OCI-LY3 (cell line): ENCODE measurements at regions not wholly inside any gene's neighbourhood (a gene's known extent, or its start where the extent isn't known, plus 50 kb on each side); places are given as distances from the start of the nearest gene placed in this dataset.

ENCODE experiments used
- H2AFZ ChIP-seq: fragments of 200-600, 300-600 bp; shearing (Covaris generic); 2 replicates; pipeline ENCODE4 v1.6.0; 2014; ENCODE audit warnings: antibody characterized with exemption, low read depth, low read length
- H3K27ac ChIP-seq: fragments of 200-600, 300-600 bp; sonication (generic); 2 replicates; pipeline ENCODE4 v1.5.1; 2014; ENCODE audit warnings: mild to moderate bottlenecking, low read length, moderate library complexity, mixed read lengths
- H3K27me3 ChIP-seq: fragments of 200-600, 300-600 bp; sonication (generic); 2 replicates; pipeline ENCODE4 v1.6.1; 2014; ENCODE audit warnings: low read depth, low read length, mixed read lengths
- H3K36me3 ChIP-seq: fragments of 200-600, 300-600 bp; sonication (generic); replicated peaks from 2 replicates; pipeline ENCODE3; 2014; ENCODE audit warnings: low read depth, low read length, mixed read lengths
- H3K4me1 ChIP-seq: fragments of 300-600, 200-600 bp; sonication (generic); 2 replicates; pipeline ENCODE4 v1.6.1; 2014; ENCODE audit warnings: low read length, mixed read lengths
- H3K4me2 ChIP-seq: fragments of 200-600, 300-600 bp; sonication (generic); 2 replicates; pipeline ENCODE4 v1.6.1; 2014; ENCODE audit warnings: low read length, mixed read lengths
- H3K4me3 ChIP-seq: fragments of 300-600, 200-600 bp; sonication (generic); 2 replicates; pipeline ENCODE4 v1.5.1; 2014; ENCODE audit warnings: antibody characterized with exemption, mild to moderate bottlenecking, low read length, moderate library complexity
- H3K79me2 ChIP-seq: fragments of 300-600, 200-600 bp; shearing (Covaris generic); 2 replicates; pipeline ENCODE4 v1.6.1; 2014; ENCODE audit warnings: mild to moderate bottlenecking, low read length, mixed read lengths
- H3K9ac ChIP-seq: fragments of 300-600, 200-600 bp; shearing (Covaris generic); 2 replicates; pipeline ENCODE4 v1.6.0; 2014; ENCODE audit warnings: mild to moderate bottlenecking, low read length, moderate library complexity
- H3K9me3 ChIP-seq: fragments of 200-600, 300-600 bp; shearing (Covaris generic); 2 replicates; pipeline ENCODE4 v1.6.1; 2014; ENCODE audit warnings: low read length, mixed read lengths; ENCODE audit not compliant: insufficient read depth
- H4K20me1 ChIP-seq: fragments of 200-600, 300-600 bp; sonication (generic); 2 replicates; pipeline ENCODE4 v1.6.1; 2016; ENCODE audit warnings: low read length, mixed read lengths; ENCODE audit not compliant: insufficient read depth
- EZH2phosphoT487 ChIP-seq: fragments of 200-600 bp; shearing (Covaris generic); IDR thresholded peaks from 2 replicates; pipeline ENCODE4 v1.6.1; 2018; ENCODE audit warnings: antibody characterized with exemption, mixed run types, low read depth
- TF ChIP-seq, protein P1 (sequence below): fragments of 200-600, 300-600 bp; sonication (generic); IDR thresholded peaks from 2 replicates; pipeline ENCODE4 v1.5.1; 2014; ENCODE audit warnings: antibody characterized with exemption, low read length, low read depth

DNA sequence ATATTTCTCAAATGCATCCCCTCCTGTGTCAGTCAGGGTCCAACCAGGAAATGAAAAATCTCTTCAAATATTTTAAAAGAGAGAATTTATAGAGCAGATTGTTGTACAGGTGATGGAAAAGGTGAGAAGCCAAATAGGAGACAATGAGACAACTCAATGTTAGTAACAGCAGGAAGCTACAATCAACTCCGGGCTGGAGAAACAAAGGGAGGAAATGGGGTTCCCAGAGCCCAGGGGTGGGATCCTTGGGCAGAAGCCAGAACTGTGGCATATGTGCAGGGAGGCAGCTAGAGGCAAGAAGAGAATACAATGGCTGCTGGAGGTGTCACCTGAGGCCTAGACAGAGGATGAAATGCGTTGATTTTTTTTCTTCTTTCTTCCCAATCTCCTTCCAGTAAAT lies 361.8 kb upstream of the ACTBL2 start:
- Histone ChIP-seq H3K4me2 (no peak overlapping the region), H2AFZ (no peak overlapping the region), H3K27ac (no peak overlapping the region), H3K27me3 (no peaks in the 10 kb centered on the region), H3K4me3 (no peak overlapping the region), H3K4me1 (no peaks in the 10 kb centered on the region), H3K9me3 (no peaks in the 10 kb centered on the region), H4K20me1 (no peaks in the 10 kb centered on the region), H3K36me3 (no peaks in the 10 kb centered on the region), H3K79me2 (no peaks in the 10 kb centered on the region), H3K9ac (no peak overlapping the region)
- no peak for TF ChIP-seq EZH2phosphoT487
- TF ChIP-seq, protein P1, sequence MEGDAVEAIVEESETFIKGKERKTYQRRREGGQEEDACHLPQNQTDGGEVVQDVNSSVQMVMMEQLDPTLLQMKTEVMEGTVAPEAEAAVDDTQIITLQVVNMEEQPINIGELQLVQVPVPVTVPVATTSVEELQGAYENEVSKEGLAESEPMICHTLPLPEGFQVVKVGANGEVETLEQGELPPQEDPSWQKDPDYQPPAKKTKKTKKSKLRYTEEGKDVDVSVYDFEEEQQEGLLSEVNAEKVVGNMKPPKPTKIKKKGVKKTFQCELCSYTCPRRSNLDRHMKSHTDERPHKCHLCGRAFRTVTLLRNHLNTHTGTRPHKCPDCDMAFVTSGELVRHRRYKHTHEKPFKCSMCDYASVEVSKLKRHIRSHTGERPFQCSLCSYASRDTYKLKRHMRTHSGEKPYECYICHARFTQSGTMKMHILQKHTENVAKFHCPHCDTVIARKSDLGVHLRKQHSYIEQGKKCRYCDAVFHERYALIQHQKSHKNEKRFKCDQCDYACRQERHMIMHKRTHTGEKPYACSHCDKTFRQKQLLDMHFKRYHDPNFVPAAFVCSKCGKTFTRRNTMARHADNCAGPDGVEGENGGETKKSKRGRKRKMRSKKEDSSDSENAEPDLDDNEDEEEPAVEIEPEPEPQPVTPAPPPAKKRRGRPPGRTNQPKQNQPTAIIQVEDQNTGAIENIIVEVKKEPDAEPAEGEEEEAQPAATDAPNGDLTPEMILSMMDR = no peak

GRCh38 chr5:57843059-57843367 lies 360.4 kb upstream of the ACTBL2 start:
- H2AFZ ChIP-seq = no peak overlapping the region
- no peak overlapping the region for H3K27ac ChIP-seq
- no peak for TF ChIP-seq EZH2phosphoT487
- TF ChIP-seq, protein P1 = no peak

GRCh38 chr5:57842364-57843058 lies 359.9 kb upstream of the ACTBL2 start:
- H3K27ac ChIP-seq = no peak overlapping the region
- H3K9ac ChIP-seq = no peak overlapping the region
- H2AFZ ChIP-seq = no peak overlapping the region
- no peak overlapping the region for H3K4me3 ChIP-seq
- H3K27me3 ChIP-seq = no peaks in the 10 kb centered on the region
- no peaks in the 10 kb centered on the region for H3K9me3 ChIP-seq
- H3K4me2 ChIP-seq = no peak overlapping the region
- H4K20me1 ChIP-seq = no peaks in the 10 kb centered on the region
- H3K79me2 ChIP-seq = no peaks in the 10 kb centered on the region
- H3K36me3 ChIP-seq = no peaks in the 10 kb centered on the region
- TF ChIP-seq EZH2phosphoT487 = no peak
- TF ChIP-seq, protein P1 = no peak
- no peaks in the 10 kb centered on the region for H3K4me1 ChIP-seq

More at GRCh38 chr5:57843059-57843367, 360.4 kb upstream of the ACTBL2 start:
- no peak overlapping the region for H3K4me3 ChIP-seq
- H4K20me1 ChIP-seq = no peaks in the 10 kb centered on the region
- no peaks in the 10 kb centered on the region for H3K4me1 ChIP-seq
- no peak overlapping the region for H3K9ac ChIP-seq
- H3K27me3 ChIP-seq = no peaks in the 10 kb centered on the region
- no peaks in the 10 kb centered on the region for H3K9me3 ChIP-seq
- H3K36me3 ChIP-seq = no peaks in the 10 kb centered on the region
- H3K79me2 ChIP-seq = no peaks in the 10 kb centered on the region
- H3K4me2 ChIP-seq = no peak overlapping the region

GRCh38 chr5:57841676-57842363 lies 359.2 kb upstream of the ACTBL2 start:
- no peak overlapping the region for H3K27ac ChIP-seq

More at GRCh38 chr5:57841676-57842363, 359.2 kb upstream of the ACTBL2 start:
- no peak overlapping the region for H3K4me3 ChIP-seq
- H3K36me3 ChIP-seq = no peaks in the 10 kb centered on the region
- TF ChIP-seq, protein P1 = no peak
- TF ChIP-seq EZH2phosphoT487 = no peak
- no peak overlapping the region for H3K4me2 ChIP-seq
- H3K9ac ChIP-seq = no peak overlapping the region
- H3K27me3 ChIP-seq = no peaks in the 10 kb centered on the region
- no peaks in the 10 kb centered on the region for H3K79me2 ChIP-seq
- no peak overlapping the region for H2AFZ ChIP-seq
- no peaks in the 10 kb centered on the region for H4K20me1 ChIP-seq
- H3K4me1 ChIP-seq = no peaks in the 10 kb centered on the region
- no peaks in the 10 kb centered on the region for H3K9me3 ChIP-seq
